ENCODE measurements at regions not wholly inside any gene's neighbourhood (a gene's known extent, or its start where the extent isn't known, plus 50 kb on each side); places are given as distances from the start of the nearest gene placed in this dataset.

DNA sequence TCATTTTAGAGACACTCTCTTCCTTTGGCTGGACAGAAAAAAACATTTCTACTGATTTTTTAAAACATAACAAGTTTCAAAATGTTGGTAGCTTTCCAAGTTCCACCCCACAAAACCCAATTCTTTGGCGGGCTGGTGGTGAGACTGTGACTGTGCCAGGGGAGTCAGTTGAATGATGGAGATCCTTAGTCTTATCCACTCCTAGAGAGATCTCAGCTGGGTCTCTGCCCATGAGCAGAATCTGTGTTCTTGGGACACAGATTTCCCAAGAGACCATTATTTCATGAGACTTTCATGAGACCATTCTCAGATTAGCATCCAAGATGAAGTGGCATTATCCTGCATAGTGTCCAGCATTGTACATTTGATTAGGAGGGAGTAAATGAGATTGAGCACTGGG, 135.1 kb upstream of the NPHP3 start:
- H3K36me3 ChIP-seq (ENCODE audit: low read depth, missing control alignments), result no peaks in the 10 kb centered on the region

DNA sequence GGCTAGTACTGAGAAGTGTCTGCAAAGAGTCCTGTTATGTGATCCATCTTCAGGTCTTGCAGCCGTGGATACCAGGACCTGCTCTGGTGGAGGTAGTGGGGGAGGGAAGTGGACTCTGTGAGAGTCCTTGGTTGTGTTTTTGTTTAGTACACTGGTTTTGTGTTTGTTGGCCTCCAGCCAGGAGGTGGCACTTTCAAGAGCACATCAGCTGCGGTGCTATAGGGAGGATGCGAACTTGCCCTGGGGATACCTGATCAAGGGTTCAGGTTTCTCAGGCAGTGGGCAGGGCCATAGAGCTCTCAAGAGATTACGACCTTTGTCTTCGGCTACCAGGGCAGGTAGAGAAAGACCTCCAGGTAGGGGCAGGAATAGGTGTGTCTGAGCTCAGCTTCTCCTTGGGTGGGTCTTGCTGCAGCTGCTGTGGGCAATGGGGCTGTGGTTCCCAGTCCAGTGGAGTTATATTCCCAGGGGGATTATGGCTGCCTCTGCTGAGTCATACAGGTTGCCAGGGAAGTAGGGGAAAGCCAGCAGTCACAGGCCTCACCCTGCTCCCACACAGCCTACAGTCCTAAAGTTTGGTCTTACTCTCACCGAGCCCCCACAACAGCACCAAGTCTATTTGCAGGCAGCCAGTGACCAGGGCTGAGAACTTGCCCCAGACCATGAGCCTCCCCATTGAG, 132.8 kb upstream of the NPHP3 start:
- Histone ChIP-seq H3K27ac (no peak overlapping the region), H3K4me1 (no peaks in the 10 kb centered on the region), H3K27me3 (no peaks in the 10 kb centered on the region), H3K36me3 (ENCODE audit: low read depth, missing control alignments) (no peaks in the 10 kb centered on the region), H3K9me3 (no peaks in the 10 kb centered on the region), H3K4me3 (no peak overlapping the region)
- DNase-seq, result no peak
- WGBS, 2 donors, result 81 to 95% methylated on average over 5 to 6 of the region's 6 CpGs
- TF ChIP-seq, protein P1, sequence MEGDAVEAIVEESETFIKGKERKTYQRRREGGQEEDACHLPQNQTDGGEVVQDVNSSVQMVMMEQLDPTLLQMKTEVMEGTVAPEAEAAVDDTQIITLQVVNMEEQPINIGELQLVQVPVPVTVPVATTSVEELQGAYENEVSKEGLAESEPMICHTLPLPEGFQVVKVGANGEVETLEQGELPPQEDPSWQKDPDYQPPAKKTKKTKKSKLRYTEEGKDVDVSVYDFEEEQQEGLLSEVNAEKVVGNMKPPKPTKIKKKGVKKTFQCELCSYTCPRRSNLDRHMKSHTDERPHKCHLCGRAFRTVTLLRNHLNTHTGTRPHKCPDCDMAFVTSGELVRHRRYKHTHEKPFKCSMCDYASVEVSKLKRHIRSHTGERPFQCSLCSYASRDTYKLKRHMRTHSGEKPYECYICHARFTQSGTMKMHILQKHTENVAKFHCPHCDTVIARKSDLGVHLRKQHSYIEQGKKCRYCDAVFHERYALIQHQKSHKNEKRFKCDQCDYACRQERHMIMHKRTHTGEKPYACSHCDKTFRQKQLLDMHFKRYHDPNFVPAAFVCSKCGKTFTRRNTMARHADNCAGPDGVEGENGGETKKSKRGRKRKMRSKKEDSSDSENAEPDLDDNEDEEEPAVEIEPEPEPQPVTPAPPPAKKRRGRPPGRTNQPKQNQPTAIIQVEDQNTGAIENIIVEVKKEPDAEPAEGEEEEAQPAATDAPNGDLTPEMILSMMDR (IDR thresholded peaks at IDR 0.05), result no peak
- no peak for TF ChIP-seq POLR2A (IDR thresholded peaks at IDR 0.05)
- intact Hi-C loops (cut with DNase I; ENCODE audit: low total_unique reads), result no loop called here

More for the DNA sequence above, 135.1 kb upstream of the NPHP3 start:
- WGBS, 2 donors, result 74 to 82% methylated on average over 1 of the region's 1 CpG
- Histone ChIP-seq H3K27ac (no peak overlapping the region), H3K9me3 (no peaks in the 10 kb centered on the region), H3K4me3 (no peak overlapping the region), H3K27me3 (no peaks in the 10 kb centered on the region), H3K4me1 (no peaks in the 10 kb centered on the region)
- TF ChIP-seq, protein P1 (IDR thresholded peaks at IDR 0.05), result no peak
- TF ChIP-seq POLR2A (IDR thresholded peaks at IDR 0.05), result no peak
- intact Hi-C loops (cut with DNase I; ENCODE audit: low total_unique reads), result no loop called here
- no peak for DNase-seq

DNA sequence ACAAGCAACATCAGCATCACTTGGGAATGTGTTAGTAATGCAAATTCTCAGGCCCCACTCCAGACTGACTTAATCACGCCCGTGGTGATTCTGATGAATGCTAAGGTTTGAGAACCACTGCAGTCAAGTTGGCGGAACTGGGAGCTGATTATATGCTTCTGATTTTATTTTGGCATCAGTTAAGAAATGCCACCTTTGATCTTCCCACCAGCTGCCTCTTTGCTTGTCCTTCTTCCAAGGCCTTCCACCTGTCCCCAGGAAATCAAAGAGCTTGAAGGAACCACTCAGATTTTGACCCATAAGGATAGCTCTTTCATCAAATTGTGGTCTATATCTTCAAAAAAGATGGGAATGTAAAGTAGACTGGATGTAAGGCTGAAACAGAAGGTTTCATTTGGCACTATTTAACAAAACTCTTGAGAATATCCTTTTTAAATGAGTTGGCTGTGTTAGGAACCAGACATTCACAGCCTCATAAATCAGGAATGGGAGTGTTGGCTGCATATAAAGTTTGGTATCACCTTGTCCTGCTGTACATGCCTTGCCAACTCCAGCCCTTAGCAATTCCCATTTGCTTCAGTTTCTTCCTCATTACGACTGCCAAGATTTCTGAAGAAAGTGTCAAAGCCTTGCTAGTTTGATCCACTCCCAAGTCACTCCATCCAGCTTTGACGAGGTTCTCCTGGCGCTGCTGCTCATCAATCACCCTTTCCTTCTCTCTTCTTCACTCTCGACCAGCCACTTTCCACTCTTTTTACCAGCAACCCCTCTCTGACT, 125.8 kb upstream of the NPHP3 start:
- WGBS, 2 donors, result 66 to 69% methylated on average over 7 of the region's 7 CpGs
- Histone ChIP-seq H3K4me3 (no peak overlapping the region), H3K9me3 (no peaks in the 10 kb centered on the region), H3K27me3 (no peaks in the 10 kb centered on the region), H3K36me3 (ENCODE audit: low read depth, missing control alignments) (no peaks in the 10 kb centered on the region), H3K4me1 (no peaks in the 10 kb centered on the region), H3K27ac (no peak overlapping the region)
- DNase-seq, result no peak
- intact Hi-C loops (cut with DNase I; ENCODE audit: low total_unique reads), result loop anchor here (10.0 kb wide), 1 partner anchor 1663 kb away; no protein-coding TSS in a partner anchor
- TF ChIP-seq, protein P1 (IDR thresholded peaks at IDR 0.05), result no peak
- TF ChIP-seq POLR2A (IDR thresholded peaks at IDR 0.05), result no peak

DNA sequence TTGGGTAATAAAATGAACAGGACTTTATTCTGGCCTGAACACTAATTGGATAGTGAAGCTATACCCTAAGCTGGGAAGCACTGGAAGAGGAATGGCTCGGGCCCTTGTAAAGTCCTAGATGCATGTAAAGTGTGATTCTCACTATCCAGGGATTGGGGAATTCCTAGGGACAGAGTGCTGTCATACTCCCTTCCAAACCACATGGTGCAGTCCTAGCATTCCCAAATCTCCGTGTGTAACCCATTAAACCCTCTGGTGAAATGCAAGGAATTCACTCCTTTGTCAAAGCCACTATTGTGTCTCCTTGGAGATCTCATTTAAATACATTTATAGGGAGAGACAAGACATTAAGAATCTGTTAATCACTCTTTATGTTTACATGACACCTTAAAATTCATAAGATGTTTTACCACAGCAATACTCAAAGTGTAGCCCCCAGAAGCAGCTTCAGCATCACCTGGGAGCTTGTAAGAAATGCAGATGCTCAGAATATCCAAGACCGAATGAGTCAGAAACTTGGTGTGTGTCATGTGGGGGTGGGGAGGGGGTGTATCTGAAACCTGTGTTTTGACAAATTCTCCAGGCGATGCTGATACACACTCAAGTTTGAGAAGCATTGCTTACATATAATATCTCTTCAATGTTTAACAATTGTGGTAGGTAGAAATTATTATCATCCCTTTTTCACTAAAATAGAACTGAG, 121.8 kb upstream of the NPHP3 start:
- Histone ChIP-seq H3K27me3 (no peaks in the 10 kb centered on the region), H3K4me3 (no peak overlapping the region), H3K36me3 (ENCODE audit: low read depth, missing control alignments) (no peaks in the 10 kb centered on the region), H3K4me1 (no peaks in the 10 kb centered on the region), H3K27ac (no peak overlapping the region), H3K9me3 (no peaks in the 10 kb centered on the region)
- intact Hi-C loops (cut with DNase I; ENCODE audit: low total_unique reads), result loop anchor here (10.0 kb wide), 1 partner anchor 1659 kb away; no protein-coding TSS in a partner anchor
- TF ChIP-seq, protein P1 (IDR thresholded peaks at IDR 0.05), result no peak
- no peak for TF ChIP-seq POLR2A (IDR thresholded peaks at IDR 0.05)
- WGBS, 2 donors, result 74 to 82% methylated on average over 4 of the region's 4 CpGs
- DNase-seq, result no peak

All from testis (tissue), 2 donors.